ENCODE measurements at regions not wholly inside any gene's neighbourhood (a gene's known extent, or its start where the extent isn't known, plus 50 kb on each side); places are given as distances from the start of the nearest gene placed in this dataset.

GRCh38 chr3:168618827-168619470 lies 523.2 kb upstream of the GOLIM4 start:
- TF ChIP-seq FOXM1 (IDR thresholded peaks at IDR 0.05; ENCODE audit: borderline replicate concordance, low read depth): no peak
- no peak for TF ChIP-seq TAF1 (IDR thresholded peaks at IDR 0.05; ENCODE audit: low read depth)
- no peak for TF ChIP-seq EGR1 (IDR thresholded peaks at IDR 0.05)
- TF ChIP-seq RAD21 (IDR thresholded peaks at IDR 0.05; ENCODE audit: low read depth): no peak
- TF ChIP-seq REST (IDR thresholded peaks at IDR 0.05; ENCODE audit: low read depth): no peak
- TF ChIP-seq CEBPB (IDR thresholded peaks at IDR 0.05): no peak
- TF ChIP-seq TCF12 (IDR thresholded peaks at IDR 0.05; ENCODE audit: low read depth): no peak
- no peak for TF ChIP-seq MAX (IDR thresholded peaks at IDR 0.05)
